ENCODE measurements at regions not wholly inside any gene's neighbourhood (a gene's known extent, or its start where the extent isn't known, plus 50 kb on each side); places are given as distances from the start of the nearest gene placed in this dataset.

DNA sequence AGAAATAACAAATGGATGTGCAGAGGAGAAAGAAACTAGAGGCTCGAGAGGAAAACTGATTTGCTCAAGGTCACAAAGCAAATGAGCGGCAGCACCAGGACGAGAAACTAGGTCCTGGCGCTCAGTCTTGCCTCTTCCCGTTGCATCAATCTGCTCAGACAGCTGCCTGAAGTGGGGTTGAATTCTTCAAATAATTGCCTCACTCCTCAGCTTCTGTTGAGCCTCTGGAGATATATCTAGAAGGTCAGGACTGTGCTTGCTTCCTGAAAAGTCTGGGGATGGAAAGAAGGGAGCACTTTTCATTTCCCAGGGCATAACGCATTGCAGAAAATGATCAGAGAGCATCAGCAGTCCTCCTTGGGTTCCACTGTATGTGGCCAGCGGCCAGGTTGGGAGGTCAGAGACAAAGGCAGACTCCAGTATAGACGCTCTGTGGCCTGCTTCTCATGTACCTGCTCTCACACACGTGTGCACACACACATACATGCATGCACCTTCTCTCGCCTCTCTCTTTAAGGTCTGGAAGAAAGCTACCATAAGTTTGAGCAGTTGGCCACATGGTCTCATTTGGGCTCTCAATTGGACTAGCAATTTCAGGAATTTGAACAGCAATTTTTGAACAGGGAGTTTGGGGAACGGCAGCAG, 83.7 kb upstream of the DUSP5 start:
- no peak for DNase-seq (ENCODE audit: low spot score)

DNA sequence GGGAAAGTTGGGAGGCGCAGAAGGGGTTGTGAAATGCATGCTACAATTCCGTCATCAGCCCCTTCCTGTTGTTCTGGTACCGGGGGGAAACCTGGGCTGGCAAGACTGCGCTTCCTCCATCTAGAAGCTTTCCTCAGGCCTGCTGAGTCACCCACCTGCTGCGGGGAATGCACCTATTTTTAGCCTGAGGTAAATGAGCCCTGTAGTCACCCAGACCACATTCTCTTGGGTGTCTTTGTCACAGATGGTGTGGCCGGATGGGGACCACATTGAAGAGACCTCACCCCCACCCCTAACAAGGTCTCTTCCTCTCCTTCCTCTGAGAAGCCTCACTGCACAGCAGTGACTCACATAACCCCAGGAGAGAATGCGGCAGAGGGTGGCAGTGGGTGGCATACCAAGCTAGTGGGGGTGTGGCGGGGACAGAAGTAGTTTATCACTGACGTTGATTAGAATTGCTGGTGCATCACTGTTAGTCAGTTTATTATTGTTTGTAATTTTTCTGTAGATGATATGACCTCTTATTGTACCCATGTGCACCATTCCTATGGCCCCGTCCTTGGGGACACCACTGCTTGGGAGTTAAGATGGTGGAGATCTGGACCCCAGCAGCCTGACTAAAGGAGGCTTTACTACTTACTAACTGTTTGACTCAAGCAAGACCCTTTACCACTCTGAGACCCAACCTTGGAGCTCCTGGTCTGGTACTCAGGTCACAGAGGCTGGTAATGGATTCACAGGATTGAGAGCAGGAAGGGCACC, 83.0 kb upstream of the DUSP5 start:
- DNase-seq (ENCODE audit: low spot score), result peak; percentile 88

GRCh38 chr10:110415809-110416208, 81.9 kb upstream of the DUSP5 start:
- DNase-seq (ENCODE audit: low spot score), result no peak

- DNase-seq (ENCODE audit: low spot score), result peak; percentile 76
Observed at GRCh38 chr10:110416776-110417711, 80.7 kb upstream of the DUSP5 start.

DNA sequence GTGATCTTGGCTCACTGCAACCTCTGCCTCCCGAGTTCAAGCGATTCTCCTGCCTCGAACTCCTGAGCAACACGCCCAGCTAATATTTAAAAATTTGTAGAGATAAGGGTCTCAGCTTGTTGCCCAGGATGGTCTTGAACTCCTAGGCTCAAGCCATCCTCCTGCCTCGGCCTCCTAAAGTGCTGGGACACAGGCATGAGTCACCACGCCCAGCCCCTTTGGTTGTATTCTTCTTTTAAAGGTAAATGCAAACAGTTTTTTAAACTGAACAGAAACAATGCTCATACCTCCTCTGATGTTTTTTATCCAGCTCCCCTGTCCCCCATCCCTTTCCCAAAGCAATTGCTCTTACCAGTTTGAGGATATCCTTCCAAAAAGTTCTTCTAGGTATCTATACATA, 79.5 kb upstream of the DUSP5 start:
- DNase-seq (ENCODE audit: low spot score), result no peak

DNA sequence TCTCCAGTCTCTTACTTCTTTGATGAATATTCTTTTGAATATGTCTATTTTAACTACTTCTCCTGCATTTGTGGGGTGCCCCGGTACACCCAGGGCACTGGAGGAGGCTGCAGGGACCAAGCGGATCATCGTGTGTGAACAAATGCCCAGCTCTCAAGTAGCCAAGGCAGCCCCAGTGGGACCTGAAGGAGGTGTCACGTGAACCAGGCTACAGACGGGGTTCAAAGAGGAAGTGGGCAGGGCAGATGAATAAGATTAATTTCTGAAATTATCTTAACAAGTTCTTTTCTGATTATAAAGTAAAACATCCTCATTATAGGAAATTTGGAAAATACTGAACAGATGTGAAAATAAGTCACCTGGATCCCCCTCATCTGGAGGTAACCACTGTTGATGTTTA, 78.4 kb upstream of the DUSP5 start:
- no peak for DNase-seq (ENCODE audit: low spot score)

DNA sequence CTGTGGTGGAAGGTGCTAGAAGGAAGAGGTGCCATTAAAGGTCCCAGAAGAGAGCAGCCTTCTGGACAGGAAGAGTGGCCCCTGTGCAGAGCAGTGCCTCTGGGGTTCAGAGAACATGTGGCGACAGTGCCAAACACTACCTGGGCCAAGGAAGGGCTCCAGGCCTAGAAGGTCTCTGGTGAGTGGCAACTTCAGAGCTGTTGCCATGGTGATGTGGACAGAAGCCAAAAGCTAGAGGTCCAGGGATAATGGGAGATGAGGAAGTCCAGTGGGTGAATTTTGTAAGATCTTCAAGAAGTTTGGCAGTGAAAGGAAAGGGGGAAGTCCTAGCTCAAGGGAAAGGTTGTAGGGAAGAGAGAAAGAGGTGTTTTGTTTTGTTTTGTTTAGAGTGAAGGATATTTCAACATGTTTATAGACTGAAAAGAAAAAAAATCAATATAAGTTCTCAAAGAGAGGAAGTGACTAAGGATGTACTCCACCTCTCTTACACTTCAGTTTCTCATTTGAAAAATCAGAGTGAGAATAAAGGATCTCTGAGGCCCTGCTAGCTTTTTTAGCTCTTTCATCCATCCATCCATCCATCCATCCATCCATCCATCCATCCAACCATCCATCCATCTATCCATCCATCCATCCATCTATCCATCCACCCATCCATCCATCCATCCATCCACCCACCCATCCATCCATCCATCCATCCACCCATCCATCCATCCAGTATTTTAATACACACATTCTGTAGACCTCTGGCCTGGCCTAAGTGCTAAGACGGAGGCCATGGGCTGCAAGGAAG, 77.1 kb upstream of the DUSP5 start:
- peak; percentile 71 for DNase-seq (ENCODE audit: low spot score)

DNA sequence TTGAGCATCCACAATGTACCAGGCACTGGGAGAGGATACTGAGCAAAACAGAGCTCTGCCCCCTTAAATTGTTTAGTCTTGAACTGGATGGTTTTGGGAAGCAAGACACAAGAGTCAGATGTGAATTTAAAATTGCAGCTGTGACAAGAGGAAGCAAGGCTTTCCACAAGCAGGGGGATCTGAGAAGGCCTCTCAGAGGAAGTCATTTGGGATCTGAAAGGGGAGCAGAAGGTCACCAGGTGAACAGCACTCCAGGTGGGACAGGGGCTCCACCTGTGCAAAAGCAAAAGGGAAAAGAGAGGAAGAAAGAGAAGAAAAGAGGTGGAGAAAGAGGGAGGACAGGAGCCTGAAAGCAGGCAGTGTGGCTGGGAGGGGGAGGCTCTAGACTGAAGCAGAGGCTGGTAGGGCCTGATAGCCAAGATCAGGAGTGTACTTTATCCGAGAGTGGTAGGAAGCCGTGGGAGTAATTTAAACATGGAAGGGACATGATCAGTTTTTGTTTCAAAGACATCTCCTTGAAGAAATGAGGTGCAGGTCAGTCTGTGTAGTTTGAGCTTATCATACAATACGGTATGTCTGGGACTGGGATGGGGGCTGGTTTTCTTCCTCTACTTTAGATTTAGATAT, 76.1 kb upstream of the DUSP5 start:
- DNase-seq (ENCODE audit: low spot score), result no peak

DNA sequence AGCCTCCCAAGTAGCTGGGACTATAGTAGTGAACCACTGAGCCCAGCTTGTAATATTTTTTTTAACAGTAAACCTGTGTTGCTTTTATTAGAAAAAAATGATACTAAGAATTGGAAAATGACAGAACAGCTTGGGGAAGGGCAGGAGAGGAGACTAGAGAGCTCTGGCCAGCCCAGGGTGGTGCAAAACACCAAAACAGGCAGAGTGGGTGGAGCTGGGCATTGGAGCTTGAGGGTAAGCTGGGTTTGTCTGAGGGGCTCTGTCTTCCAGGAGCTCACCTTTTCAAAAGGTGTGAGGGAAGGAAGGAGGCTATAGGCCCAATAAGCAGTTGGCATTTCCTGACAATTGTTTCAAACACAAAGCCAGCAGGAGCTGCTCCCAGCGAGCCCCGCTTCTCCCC, 75.2 kb upstream of the DUSP5 start:
- no peak for DNase-seq (ENCODE audit: low spot score)

GRCh38 chr10:110423650-110424049, 74.1 kb upstream of the DUSP5 start:
- DNase-seq (ENCODE audit: low spot score), result no peak

DNA sequence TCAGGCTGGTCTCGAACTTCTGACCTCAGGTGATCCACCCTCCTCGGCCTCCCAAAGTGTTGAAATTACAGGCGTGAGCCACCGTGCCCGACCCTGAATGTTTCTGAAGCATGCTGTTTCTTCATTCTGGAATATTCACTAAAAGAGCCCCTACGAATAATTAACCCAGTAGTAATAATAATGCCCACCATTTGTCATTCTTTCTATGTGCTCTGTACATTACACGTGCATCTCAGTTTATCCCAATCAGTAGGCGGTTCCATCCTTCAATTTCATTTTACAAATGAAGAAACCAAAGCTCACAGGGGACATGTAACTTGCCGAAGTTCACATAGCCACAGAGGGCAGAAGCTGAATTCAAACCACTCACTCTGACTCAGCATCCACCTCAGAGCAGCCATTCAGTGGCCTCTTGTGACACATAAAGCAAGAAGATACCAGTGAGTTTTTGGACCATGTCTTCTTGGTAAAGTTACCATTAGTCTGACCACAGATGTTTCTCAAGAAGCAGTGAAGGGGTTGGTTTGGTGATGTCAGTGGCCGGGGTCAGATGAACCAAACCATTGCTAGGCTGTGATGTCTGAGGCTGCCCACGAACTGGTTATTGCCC, 71.9 kb upstream of the DUSP5 start:
- DNase-seq (ENCODE audit: low spot score), result peak; percentile 94

DNA sequence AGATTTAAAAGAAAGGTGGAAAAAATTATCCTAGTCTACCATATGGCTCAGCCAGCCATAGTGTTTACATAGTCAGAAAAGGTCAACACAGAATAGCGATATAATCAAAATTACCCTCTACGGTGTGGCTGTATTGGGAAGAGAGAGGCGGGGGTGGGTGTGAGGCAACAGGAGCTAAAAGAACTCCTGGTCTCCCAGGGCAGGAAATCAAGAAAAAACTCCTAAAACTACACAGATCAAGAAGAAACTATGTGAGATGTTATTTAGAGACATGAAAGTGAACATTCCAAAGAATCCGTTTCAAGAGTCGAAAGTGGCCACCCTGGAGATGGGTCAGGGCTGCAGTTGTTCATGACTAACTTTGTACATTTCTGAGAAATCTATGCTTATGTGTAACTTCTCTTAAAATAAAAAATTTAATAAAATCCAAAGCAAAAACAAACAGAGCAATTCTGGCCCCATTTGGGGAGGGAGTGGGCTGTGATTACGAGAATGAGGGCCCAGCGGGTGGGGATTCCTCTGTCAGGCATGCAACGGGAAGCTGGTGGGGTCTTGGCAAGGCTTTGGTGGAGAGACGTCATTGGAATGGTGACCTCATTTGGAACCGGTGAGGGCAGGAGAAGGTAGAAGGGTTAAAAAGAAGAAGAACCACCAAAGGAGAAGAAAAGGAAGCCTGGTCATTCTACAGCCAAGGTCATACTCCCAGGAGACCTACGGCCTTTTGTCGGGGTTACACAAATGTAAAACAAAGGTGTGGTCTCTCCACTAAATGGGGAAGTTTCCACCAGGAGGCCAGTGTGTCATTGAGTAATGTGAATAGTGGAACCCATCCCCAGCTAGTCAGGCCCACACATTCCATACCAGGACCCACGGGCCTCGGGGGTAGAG, 71.2 kb upstream of the DUSP5 start:
- DNase-seq (ENCODE audit: low spot score), result peak; percentile 67

- DNase-seq (ENCODE audit: low spot score), result no peak
Observed at GRCh38 chr10:110429301-110429700, 68.4 kb upstream of the DUSP5 start.

DNA sequence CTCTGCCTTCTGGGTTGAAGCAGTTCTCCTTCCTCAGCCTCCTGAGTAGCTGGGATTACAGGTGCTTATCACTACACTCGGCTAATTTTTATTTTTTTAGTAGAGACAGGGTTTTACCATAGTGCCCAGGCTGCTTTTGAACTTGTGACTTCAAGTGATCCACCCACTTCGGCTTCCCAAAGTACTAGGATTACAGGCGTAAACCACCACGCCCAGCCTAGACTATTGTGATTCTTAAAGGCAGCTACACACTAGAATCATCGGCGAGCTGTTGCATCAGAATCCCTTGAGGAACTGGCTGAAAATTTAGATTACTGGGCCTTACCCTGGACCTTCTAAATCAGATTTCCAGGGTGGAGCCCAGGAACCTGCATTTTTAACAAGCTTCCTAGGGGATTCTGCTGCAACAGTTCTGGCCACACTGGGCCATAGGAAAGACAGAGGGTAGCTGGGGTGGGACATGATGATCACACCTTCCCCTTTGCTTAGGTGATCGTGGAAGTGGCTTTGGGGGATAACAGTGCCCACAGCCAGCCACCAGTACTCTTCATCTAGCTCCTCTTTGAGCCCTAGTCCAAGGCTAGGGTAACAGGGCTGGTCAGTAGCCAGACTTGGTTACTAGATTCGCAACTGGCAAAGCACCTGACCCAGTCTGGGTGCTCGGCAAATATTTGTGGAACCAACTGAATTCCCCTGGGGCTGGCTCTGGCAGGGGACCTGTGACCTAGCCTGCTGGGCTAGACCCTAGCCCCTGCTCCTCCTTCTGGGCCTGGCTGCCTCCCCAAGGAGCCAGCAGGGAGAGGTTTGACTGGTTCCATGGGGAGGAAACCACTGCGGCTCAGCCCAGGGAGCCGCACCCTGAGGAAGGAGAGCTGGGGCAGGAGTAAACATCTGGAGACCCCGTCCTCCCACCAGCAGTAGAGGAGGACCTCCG, 67.1 kb upstream of the DUSP5 start:
- peak; percentile 60 for DNase-seq (ENCODE audit: low spot score)

DNA sequence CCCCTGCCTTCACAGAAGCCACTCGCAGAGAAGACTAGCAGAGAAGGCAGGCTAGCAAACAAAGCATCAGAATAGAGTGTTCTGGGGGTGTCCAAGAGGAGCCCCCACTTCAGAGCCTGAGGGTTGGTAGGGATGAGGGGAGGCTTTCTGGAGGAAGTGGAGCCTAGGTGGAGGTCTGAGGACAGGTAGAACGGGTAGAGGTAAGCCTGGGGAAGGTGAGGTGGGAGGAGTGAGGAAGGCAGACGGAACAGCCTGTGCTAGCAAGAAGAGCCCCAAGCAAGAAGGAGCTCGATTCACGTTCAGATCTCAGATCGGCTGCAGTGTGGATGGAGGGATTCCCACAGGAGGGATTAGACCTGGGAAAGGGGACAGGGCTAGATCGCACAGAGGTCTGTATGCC, 66.0 kb upstream of the DUSP5 start:
- no peak for DNase-seq (ENCODE audit: low spot score)

DNA sequence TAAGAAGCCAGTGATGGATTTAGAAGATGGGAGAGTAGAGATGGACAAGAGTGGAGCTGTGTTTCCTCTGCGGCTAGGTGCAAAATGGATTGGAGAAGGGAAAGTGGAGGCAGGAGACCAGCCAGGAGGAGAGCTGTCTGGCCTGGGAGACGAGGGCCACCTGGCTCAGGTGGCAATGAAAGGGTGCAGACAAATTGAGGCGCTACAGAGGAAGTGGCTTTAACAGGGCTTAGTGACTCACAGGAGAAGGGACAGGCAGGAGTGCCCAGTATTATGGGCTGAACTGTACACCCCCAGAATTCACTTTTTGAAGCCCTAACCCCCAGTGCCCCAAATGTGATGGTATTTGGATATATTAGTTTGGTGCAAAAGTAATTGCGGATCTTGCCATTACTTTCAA, 65.6 kb upstream of the DUSP5 start:
- no peak for DNase-seq (ENCODE audit: low spot score)

- no peak for DNase-seq (ENCODE audit: low spot score)
Observed at GRCh38 chr10:110432814-110433565, 64.7 kb upstream of the DUSP5 start.

GRCh38 chr10:110433740-110434139, 64.0 kb upstream of the DUSP5 start:
- DNase-seq (ENCODE audit: low spot score), result no peak

Measured in H4 (cell line).